B cell (primary cell): ENCODE measurements at regions not wholly inside any gene's neighbourhood (a gene's known extent, or its start where the extent isn't known, plus 50 kb on each side); places are given as distances from the start of the nearest gene placed in this dataset.

Experiments used
- EZH2 ChIP-seq: IDR thresholded peaks from 2 replicates; pipeline ENCODE4 v1.6.1; 2012; ENCODE audit warnings: borderline replicate concordance, low read depth, mild to moderate bottlenecking, moderate library complexity, low read length; ENCODE audit not compliant: insufficient read depth, poor library complexity, severe bottlenecking
- TF ChIP-seq, protein P1 (sequence below): fragments of 200-600 bp; IDR thresholded peaks from one replicate; pipeline ENCODE4 v1.8.0; 2022; ENCODE audit warnings: antibody characterized with exemption, mild to moderate bottlenecking

DNA sequence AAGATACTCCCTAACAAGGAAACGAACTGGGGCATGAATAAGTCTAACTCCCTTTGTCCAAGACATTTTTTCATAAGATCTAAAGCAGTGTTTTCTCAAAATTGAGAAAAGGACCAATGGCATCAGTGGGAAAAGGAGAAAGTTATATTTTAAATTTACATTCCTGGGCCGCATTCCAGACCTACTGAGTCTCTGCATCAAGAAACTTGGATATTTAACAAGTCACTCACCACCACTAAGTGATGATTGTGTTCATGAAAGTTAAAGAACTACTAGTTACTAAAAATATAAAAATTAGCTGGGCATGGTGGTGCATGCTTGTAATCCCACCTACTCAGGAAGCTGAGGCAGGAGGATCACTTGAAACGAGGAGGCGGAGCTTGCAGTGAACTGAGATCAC is 149.6 kb upstream of the MEOX2 start:
- no peak for TF ChIP-seq EZH2
- TF ChIP-seq, protein P1, sequence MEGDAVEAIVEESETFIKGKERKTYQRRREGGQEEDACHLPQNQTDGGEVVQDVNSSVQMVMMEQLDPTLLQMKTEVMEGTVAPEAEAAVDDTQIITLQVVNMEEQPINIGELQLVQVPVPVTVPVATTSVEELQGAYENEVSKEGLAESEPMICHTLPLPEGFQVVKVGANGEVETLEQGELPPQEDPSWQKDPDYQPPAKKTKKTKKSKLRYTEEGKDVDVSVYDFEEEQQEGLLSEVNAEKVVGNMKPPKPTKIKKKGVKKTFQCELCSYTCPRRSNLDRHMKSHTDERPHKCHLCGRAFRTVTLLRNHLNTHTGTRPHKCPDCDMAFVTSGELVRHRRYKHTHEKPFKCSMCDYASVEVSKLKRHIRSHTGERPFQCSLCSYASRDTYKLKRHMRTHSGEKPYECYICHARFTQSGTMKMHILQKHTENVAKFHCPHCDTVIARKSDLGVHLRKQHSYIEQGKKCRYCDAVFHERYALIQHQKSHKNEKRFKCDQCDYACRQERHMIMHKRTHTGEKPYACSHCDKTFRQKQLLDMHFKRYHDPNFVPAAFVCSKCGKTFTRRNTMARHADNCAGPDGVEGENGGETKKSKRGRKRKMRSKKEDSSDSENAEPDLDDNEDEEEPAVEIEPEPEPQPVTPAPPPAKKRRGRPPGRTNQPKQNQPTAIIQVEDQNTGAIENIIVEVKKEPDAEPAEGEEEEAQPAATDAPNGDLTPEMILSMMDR, result no peak
